Progenitor cell of endocrine pancreas (in vitro differentiated cells): ENCODE measurements at regions not wholly inside any gene's neighbourhood (a gene's known extent, or its start where the extent isn't known, plus 50 kb on each side); places are given as distances from the start of the nearest gene placed in this dataset.

ENCODE experiments used
- DNase-seq: peaks from one replicate; pipeline ENCODE4 v3.0.0; 2021; ENCODE audit warnings: low spot score; ENCODE audit not compliant: unreplicated experiment
- H3K27ac Mint-ChIP-seq: 2 replicates; pipeline ENCODE4 v1.8.0; 2021; ENCODE audit warnings: mild to moderate bottlenecking, moderate library complexity, mixed read lengths
- H3K27me3 Mint-ChIP-seq: 2 replicates; pipeline ENCODE4 v1.8.0; 2021; ENCODE audit warnings: mixed read lengths
- H3K36me3 Mint-ChIP-seq: 2 replicates; pipeline ENCODE4 v1.8.0; 2022; ENCODE audit warnings: mixed read lengths; ENCODE audit not compliant: insufficient read depth
- H3K4me1 Mint-ChIP-seq: 2 replicates; pipeline ENCODE4 v1.8.0; 2021; ENCODE audit warnings: low read depth, mixed read lengths
- H3K4me3 Mint-ChIP-seq: 2 replicates; pipeline ENCODE4 v1.8.0; 2021; ENCODE audit warnings: low read depth, mild to moderate bottlenecking, moderate library complexity, mixed read lengths
- H3K9me3 Mint-ChIP-seq: 2 replicates; pipeline ENCODE4 v1.8.0; 2021; ENCODE audit warnings: low read depth, mixed read lengths
- CTCF ChIP-seq: fragments of 200-600 bp; sonication (generic); IDR thresholded peaks from one replicate; pipeline ENCODE4 v1.5.0; 2021; ENCODE audit warnings: antibody characterized with exemption, mild to moderate bottlenecking; ENCODE audit not compliant: unreplicated experiment

- Mint-ChIP-seq H3K36me3 (no peaks in the 10 kb centered on the region), H3K9me3 (peaks cover 5% of the 10 kb centered on the region), H3K4me1 (no peaks in the 10 kb centered on the region), H3K27ac (no peak overlapping the region), H3K4me3 (no peak overlapping the region), H3K27me3 (no peaks in the 10 kb centered on the region)
- no peak for DNase-seq
- no peak for TF ChIP-seq CTCF
Observed at GRCh38 chr5:82684659-82685058, 392.5 kb downstream of the TMEM167A start.

GRCh38 chr5:82684165-82684564 is 393.0 kb downstream of the TMEM167A start:
- Mint-ChIP-seq H3K4me1 (no peaks in the 10 kb centered on the region), H3K4me3 (no peak overlapping the region), H3K27ac (no peak overlapping the region), H3K36me3 (no peaks in the 10 kb centered on the region), H3K9me3 (peaks cover 5% of the 10 kb centered on the region), H3K27me3 (no peaks in the 10 kb centered on the region)
- no peak for DNase-seq
- TF ChIP-seq CTCF = no peak

- H3K27me3 Mint-ChIP-seq = no peaks in the 10 kb centered on the region
- H3K9me3 Mint-ChIP-seq = peaks cover 5% of the 10 kb centered on the region
- TF ChIP-seq CTCF = no peak
- no peak overlapping the region for H3K27ac Mint-ChIP-seq
- no peaks in the 10 kb centered on the region for H3K36me3 Mint-ChIP-seq
- H3K4me1 Mint-ChIP-seq = no peaks in the 10 kb centered on the region
- DNase-seq = no peak
- no peak overlapping the region for H3K4me3 Mint-ChIP-seq
Observed at GRCh38 chr5:82679660-82680059, 397.5 kb downstream of the TMEM167A start.

GRCh38 chr5:82676661-82677060 is 398.5 kb upstream of the RPS23 start:
- H3K4me3 Mint-ChIP-seq = no peak overlapping the region
- DNase-seq = no peak
- no peaks in the 10 kb centered on the region for H3K27me3 Mint-ChIP-seq
- H3K27ac Mint-ChIP-seq = no peak overlapping the region
- no peaks in the 10 kb centered on the region for H3K36me3 Mint-ChIP-seq
- H3K4me1 Mint-ChIP-seq = no peaks in the 10 kb centered on the region
- TF ChIP-seq CTCF = no peak
- H3K9me3 Mint-ChIP-seq = peaks cover under 1% of the 10 kb centered on the region

GRCh38 chr5:82674671-82675070 is 396.5 kb upstream of the RPS23 start:
- Mint-ChIP-seq H3K27me3 (no peaks in the 10 kb centered on the region), H3K4me3 (no peak overlapping the region), H3K27ac (no peak overlapping the region), H3K36me3 (no peaks in the 10 kb centered on the region), H3K9me3 (no peaks in the 10 kb centered on the region), H3K4me1 (no peaks in the 10 kb centered on the region)
- no peak for TF ChIP-seq CTCF
- DNase-seq = no peak
